ENCODE measurements at regions not wholly inside any gene's neighbourhood (a gene's known extent, or its start where the extent isn't known, plus 50 kb on each side); places are given as distances from the start of the nearest gene placed in this dataset.

- DNase-seq = no peak
These were observed 188.4 kb upstream of the VEGFC start for GRCh38 chr4:176981074-176981473.

GRCh38 chr4:176981551-176981950, 188.8 kb upstream of the VEGFC start:
- no peak for DNase-seq

- DNase-seq = no peak
These were observed 195.5 kb upstream of the VEGFC start for GRCh38 chr4:176988226-176988625.

GRCh38 chr4:176989186-176989585, 196.5 kb upstream of the VEGFC start:
- no peak for DNase-seq

GRCh38 chr4:176999935-177000543, 207.3 kb upstream of the VEGFC start:
- no peak for DNase-seq

GRCh38 chr4:177001271-177002175, 208.8 kb upstream of the VEGFC start:
- no peak for DNase-seq

- DNase-seq = no peak
These were observed 213.0 kb upstream of the VEGFC start for GRCh38 chr4:177005674-177006230.

- no peak for DNase-seq
These were observed 213.6 kb upstream of the VEGFC start for GRCh38 chr4:177006331-177006730.

- no peak for DNase-seq
These were observed 215.5 kb upstream of the VEGFC start for GRCh38 chr4:177008071-177008835.

GRCh38 chr4:177008836-177009501, 216.2 kb upstream of the VEGFC start:
- no peak for DNase-seq

- no peak for DNase-seq
These were observed 217.7 kb upstream of the VEGFC start for GRCh38 chr4:177010418-177010817.

- no peak for DNase-seq
These were observed 220.3 kb upstream of the VEGFC start for GRCh38 chr4:177012918-177013545.

GRCh38 chr4:177016541-177017141, 223.9 kb upstream of the VEGFC start:
- no peak for DNase-seq

GRCh38 chr4:177023951-177024350, 231.2 kb upstream of the VEGFC start:
- DNase-seq = no peak

- DNase-seq = no peak
These were observed 239.6 kb upstream of the VEGFC start for GRCh38 chr4:177032341-177032740.

- DNase-seq = no peak
These were observed 240.4 kb upstream of the VEGFC start for GRCh38 chr4:177033135-177033534.

GRCh38 chr4:177033632-177034031, 240.9 kb upstream of the VEGFC start:
- DNase-seq = no peak

GRCh38 chr4:177041356-177041755, 248.6 kb upstream of the VEGFC start:
- DNase-seq = no peak

GRCh38 chr4:177047070-177047850, 254.5 kb upstream of the VEGFC start:
- peak; percentile 17 for DNase-seq

GRCh38 chr4:177047851-177048174, 255.1 kb upstream of the VEGFC start:
- DNase-seq = no peak

GRCh38 chr4:177051473-177052060, 258.1 kb upstream of the NEIL3 start:
- DNase-seq = peak; percentile 2

Data from NK-92 treated with Interleukin-12 subunit alpha and Interleukin-12 subunit beta, amount 100 ng/mL, for 24 hours (cell line).